Breast epithelium (tissue), 3 donors: ENCODE measurements at regions not wholly inside any gene's neighbourhood (a gene's known extent, or its start where the extent isn't known, plus 50 kb on each side); places are given as distances from the start of the nearest gene placed in this dataset.

ENCODE experiments used
- POLR2A ChIP-seq: fragments of 450-650 bp; IDR thresholded peaks from one replicate; pipeline ENCODE4 v1.6.1; 2016; ENCODE audit warnings: antibody characterized with exemption, mild to moderate bottlenecking, moderate library complexity
- POLR2AphosphoS5 ChIP-seq, 3 donors: sonication (generic); formaldehyde crosslinking; IDR thresholded peaks; one replicate each; pipeline ENCODE4 v1.6.1; 2017; ENCODE audit warnings: antibody characterized with exemption in 3 of 3
- TF ChIP-seq, protein P1 (sequence below), 3 donors: fragments of 450-650 bp; IDR thresholded peaks; one replicate each; pipeline ENCODE4 v1.5.1; 2016 to 2017; ENCODE audit warnings: antibody characterized with exemption in 3 of 3, mild to moderate bottlenecking in 3 of 3, moderate library complexity in 3 of 3

DNA sequence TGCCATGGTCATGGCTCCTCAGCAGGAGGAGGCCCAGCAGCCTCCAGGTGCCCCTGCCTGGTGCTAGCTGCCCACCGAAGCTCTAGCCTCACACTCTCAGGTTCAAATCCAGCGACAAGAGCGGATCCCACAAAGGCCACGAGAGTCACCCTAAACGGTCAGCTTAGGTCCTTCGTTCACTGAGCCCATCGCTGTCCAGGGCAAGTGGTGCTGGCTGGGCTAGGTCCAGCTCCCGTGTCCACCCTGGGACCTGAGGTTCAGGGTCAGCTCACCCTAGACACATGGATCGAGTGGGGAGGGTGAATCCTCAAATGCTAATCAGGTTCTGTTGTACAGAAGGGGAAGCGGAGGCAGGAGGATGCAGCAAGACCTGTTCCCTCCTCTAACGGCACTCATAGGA is 171.9 kb upstream of the SULF2 start:
- TF ChIP-seq, protein P1, sequence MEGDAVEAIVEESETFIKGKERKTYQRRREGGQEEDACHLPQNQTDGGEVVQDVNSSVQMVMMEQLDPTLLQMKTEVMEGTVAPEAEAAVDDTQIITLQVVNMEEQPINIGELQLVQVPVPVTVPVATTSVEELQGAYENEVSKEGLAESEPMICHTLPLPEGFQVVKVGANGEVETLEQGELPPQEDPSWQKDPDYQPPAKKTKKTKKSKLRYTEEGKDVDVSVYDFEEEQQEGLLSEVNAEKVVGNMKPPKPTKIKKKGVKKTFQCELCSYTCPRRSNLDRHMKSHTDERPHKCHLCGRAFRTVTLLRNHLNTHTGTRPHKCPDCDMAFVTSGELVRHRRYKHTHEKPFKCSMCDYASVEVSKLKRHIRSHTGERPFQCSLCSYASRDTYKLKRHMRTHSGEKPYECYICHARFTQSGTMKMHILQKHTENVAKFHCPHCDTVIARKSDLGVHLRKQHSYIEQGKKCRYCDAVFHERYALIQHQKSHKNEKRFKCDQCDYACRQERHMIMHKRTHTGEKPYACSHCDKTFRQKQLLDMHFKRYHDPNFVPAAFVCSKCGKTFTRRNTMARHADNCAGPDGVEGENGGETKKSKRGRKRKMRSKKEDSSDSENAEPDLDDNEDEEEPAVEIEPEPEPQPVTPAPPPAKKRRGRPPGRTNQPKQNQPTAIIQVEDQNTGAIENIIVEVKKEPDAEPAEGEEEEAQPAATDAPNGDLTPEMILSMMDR (IDR thresholded peaks at IDR 0.05): no peak
- TF ChIP-seq POLR2AphosphoS5 (IDR thresholded peaks at IDR 0.05): no peak
- no peak for TF ChIP-seq POLR2A
